Left lung (tissue), 4 donors: ENCODE measurements at regions not wholly inside any gene's neighbourhood (a gene's known extent, or its start where the extent isn't known, plus 50 kb on each side); places are given as distances from the start of the nearest gene placed in this dataset.

Experiments used
- ATAC-seq: fragments of 200-7000 bp; cut with Tn5 transposase; one replicate; pipeline ENCODE4 v1.9.1; 2020; ENCODE audit warnings: moderate library complexity
- DNase-seq, 4 donors: peaks; one replicate each; pipeline ENCODE4 v3.0.0-alpha.2; 2013 to 2020
- H3K27ac ChIP-seq, 2 donors: fragments of 200-600 bp; sonication (generic) in 1 of 2; one replicate each; pipeline versions ENCODE4 v1.5.0 to v1.8.0; 2020 to 2021
- H3K27me3 ChIP-seq, 2 donors: fragments of 200-600 bp; sonication (generic) in 1 of 2; one replicate each; pipeline versions ENCODE4 v1.5.0 to v1.8.0; 2020 to 2021
- H3K36me3 ChIP-seq, 2 donors: fragments of 200-600 bp; sonication (generic) in 1 of 2; one replicate each; pipeline versions ENCODE4 v1.5.0 to v1.8.0; 2020 to 2021
- H3K4me1 ChIP-seq, 2 donors: fragments of 200-600 bp; one replicate each; pipeline ENCODE4 v1.8.0; 2021
- H3K4me3 ChIP-seq, 2 donors: fragments of 200-600 bp; sonication (generic) in 1 of 2; one replicate each; pipeline versions ENCODE4 v1.5.0 to v1.8.0; 2020 to 2021; ENCODE audit warnings: mild to moderate bottlenecking in 1 of 2
- H3K9me3 ChIP-seq, 2 donors: fragments of 200-600 bp; sonication (generic) in 1 of 2; one replicate each; pipeline versions ENCODE4 v1.5.0 to v1.8.0; 2020 to 2021
- CTCF ChIP-seq, 2 donors: fragments of 200-600 bp; sonication (generic) in 1 of 2; IDR thresholded peaks; one replicate each; pipeline versions ENCODE4 v1.5.0 to v1.8.0; 2021; ENCODE audit warnings: antibody characterized with exemption in 2 of 2
- intact Hi-C, 2 donors: fragments of 100-400 bp; cut with DNase I; formaldehyde crosslinking; loops; one replicate each; pipeline versions ENCODE4 v1.11.2 to v1.14.2; 2022
- donor health status: DM: no; HTN: yes; CAD: no.
- donor health status: DM: no; HTN: no; CAD: no.

- Histone ChIP-seq H3K4me3 (no peak overlapping the region), H3K36me3 (no peaks in the 10 kb centered on the region), H3K4me1 (no peaks in the 10 kb centered on the region), H3K9me3 (no peaks in the 10 kb centered on the region), H3K27ac (no peak overlapping the region), H3K27me3 (no peaks in the 10 kb centered on the region)
- DNase-seq: no peak
- intact Hi-C loops: no loop called here
- no peak for TF ChIP-seq CTCF (IDR thresholded peaks at IDR 0.05)
- ATAC-seq: no peak
Observed at GRCh38 chr2:46824611-46825010, 91.0 kb downstream of the MCFD2 start.

- intact Hi-C loops: no loop called here
- no peak overlapping the region for H3K27ac ChIP-seq
- H3K36me3 ChIP-seq: no peaks in the 10 kb centered on the region
- DNase-seq (no peak), ATAC-seq (no peak)
- H3K9me3 ChIP-seq: no peaks in the 10 kb centered on the region
- H3K27me3 ChIP-seq: no peaks in the 10 kb centered on the region
- no peak overlapping the region for H3K4me3 ChIP-seq
- no peak for TF ChIP-seq CTCF (IDR thresholded peaks at IDR 0.05)
- H3K4me1 ChIP-seq: no peaks in the 10 kb centered on the region
Observed at GRCh38 chr2:46821600-46821999, 94.0 kb downstream of the MCFD2 start.

- Histone ChIP-seq H3K27me3 (no peaks in the 10 kb centered on the region), H3K4me3 (no peak overlapping the region), H3K9me3 (no peaks in the 10 kb centered on the region), H3K36me3 (no peaks in the 10 kb centered on the region), H3K4me1 (peaks cover 0 to 14% of the 10 kb centered on the region in 2 donors), H3K27ac (no peak overlapping the region)
- no peak for TF ChIP-seq CTCF (IDR thresholded peaks at IDR 0.05)
- ATAC-seq: no peak
- DNase-seq: no peak
- intact Hi-C loops: no loop called here
Observed at GRCh38 chr2:46818819-46819218, 96.8 kb downstream of the MCFD2 start.

GRCh38 chr2:46818141-46818621, 97.4 kb downstream of the MCFD2 start:
- TF ChIP-seq CTCF (IDR thresholded peaks at IDR 0.05): no peak
- Histone ChIP-seq H3K27ac (no peak overlapping the region), H3K4me3 (no peak overlapping the region), H3K27me3 (no peaks in the 10 kb centered on the region), H3K9me3 (no peaks in the 10 kb centered on the region), H3K4me1 (peaks cover 5 to 18% of the 10 kb centered on the region in 2 donors), H3K36me3 (no peaks in the 10 kb centered on the region)
- DNase-seq (no peak), ATAC-seq (no peak)
- intact Hi-C loops: no loop called here

- H3K4me3 ChIP-seq: no peak overlapping the region
- ATAC-seq (no peak), DNase-seq (no peak)
- H3K27ac ChIP-seq: no peak overlapping the region
- H3K36me3 ChIP-seq: no peaks in the 10 kb centered on the region
- TF ChIP-seq CTCF (IDR thresholded peaks at IDR 0.05): no peak
- peaks cover 10 to 18% of the 10 kb centered on the region in 2 donors for H3K4me1 ChIP-seq
- intact Hi-C loops: no loop called here
- no peaks in the 10 kb centered on the region for H3K9me3 ChIP-seq
- no peaks in the 10 kb centered on the region for H3K27me3 ChIP-seq
Observed at GRCh38 chr2:46816846-46817726, 98.5 kb downstream of the MCFD2 start.
